Endothelial cell of hepatic sinusoid (primary cell): ENCODE measurements at regions not wholly inside any gene's neighbourhood (a gene's known extent, or its start where the extent isn't known, plus 50 kb on each side); places are given as distances from the start of the nearest gene placed in this dataset.
"Not testable (repeated sequence)": the region's sequence is repeated elsewhere in the genome, so short reads cannot be mapped to it uniquely, and the experiment has no call there.

Experiments
- in situ Hi-C: cut with HindIII; loops from 2 replicates; pipeline ENCODE4 v1.10.0; 2017; ENCODE audit warnings: low sequenced_read_pairs

DNA sequence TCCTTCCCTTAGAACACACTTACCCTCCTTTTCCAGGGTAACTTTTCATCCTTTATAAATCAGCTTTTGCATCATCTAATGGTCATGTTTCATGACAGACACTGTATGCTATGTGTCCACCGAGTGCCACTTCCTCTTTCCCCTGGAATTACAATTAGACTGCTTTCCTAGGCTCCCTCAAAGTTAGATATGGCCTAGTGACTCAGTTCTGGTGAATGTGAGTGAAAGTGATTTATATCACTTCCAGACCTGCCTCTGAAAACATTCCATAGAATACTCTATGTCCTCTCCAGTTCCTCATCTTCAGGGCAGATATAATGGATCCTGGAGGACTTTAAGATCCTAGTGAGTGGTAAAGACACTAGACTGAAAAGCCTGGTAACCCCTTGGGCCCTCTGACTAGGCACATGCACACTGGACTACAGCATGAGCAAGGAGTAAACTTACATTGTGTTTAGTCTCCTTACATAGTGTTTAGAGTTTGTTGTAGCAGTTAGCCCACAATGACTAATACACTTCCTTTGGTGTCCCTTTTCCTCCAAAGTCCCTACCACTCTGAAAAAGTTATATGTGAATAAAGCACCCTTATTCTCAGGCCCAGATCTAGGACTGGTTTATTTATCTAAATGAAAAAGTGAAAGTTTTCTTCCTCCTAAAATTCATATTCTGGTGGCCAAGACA is 59.3 kb downstream of the GPR88 start:
- in situ Hi-C loops: no loop called here

DNA sequence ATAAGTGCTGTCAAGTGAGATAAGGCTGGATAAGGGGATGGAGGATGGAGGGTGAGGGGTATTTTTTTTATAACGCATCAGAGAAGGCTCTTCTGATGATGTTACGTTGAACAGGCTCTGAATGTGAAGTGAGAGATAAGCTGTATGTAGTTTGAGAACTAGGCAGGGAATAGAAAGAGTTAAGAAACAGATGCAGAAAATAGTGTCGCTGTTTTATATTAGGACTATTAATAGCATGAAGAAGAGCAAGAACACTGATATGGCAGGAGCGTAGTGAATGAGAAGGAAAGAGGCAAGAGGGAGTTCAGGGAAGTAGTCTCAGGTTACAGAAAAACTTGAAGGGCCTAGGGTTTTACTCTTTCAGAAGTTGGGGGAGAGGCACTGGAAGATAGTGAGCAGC is 59.8 kb downstream of the GPR88 start:
- in situ Hi-C loops: no loop called here

DNA sequence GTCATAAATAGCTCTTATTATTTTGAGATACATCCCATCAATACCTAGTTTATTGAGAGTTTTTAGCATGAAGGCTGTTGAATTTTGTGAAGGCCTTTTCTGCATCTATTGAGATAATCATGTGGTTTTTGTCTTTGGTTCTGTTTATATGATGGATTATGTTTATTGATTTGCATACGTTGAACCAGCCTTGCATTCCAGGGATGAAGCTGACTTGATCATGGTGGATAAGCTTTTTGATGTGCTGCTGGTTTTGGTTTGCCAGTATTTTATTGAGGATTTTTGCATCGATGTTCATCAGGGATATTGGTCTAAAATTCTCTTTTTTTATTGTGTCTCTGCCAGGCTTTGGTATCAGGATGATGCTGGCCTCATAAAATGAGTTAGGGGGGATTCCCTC is 62.4 kb downstream of the GPR88 start:
- in situ Hi-C loops: not testable (repeated sequence)

DNA sequence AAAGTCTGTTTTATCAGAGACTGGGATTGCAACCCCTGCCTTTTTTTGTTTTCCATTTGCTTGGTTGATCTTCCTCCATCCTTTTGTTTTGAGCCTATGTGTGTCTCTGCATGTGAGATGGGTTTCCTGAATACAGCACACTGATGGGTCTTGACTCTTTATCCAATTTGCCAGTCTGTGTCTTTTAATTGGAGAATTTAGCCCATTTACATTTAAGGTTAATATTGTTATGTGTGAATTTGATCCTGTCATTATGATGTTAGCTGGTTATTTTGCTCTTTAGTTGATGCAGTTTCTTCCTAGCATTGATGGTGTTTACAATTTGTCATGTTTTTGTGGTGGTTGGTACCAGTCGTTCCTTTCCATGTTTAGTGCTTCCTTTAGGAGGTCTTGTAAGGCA is 64.1 kb downstream of the GPR88 start:
- in situ Hi-C loops: not testable (repeated sequence)

DNA sequence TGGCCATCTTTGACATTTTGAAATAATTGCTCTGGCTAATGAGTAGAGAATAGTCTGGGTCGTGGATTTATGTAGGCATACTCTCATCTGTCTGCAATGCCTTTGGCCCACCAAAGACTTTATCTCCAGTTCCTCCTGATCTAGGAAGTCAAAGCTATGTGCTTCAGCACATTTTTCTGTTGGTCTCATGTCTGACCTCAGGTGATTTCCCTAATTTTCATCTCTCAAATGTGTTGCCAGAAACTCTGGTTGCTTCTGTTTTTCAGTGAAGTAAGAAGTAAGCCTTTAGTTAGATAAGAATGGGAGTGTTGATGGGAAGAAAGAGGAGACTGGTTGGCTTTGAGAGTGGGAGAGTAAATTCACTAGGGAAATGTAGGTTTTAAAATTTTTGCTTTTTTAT is 66.4 kb downstream of the GPR88 start:
- in situ Hi-C loops: no loop called here

DNA sequence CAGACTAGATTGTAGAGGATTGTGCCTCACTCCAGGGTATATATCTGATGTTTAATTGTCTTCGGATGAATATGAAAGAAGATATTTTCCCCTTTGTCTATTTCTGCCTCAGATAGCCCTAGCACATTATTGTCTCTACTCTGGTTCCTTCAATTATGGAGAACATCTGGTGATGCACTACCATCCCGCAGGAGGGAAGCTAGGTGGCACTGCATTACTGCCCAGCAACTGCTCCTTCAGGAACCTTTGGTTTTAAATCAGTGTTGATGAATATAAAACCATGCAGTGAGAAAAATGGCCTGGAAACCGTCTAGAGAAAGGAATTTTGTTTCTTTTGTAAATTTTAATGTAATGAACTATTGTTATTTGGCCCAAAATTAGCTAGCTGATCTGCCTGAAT is 68.5 kb downstream of the GPR88 start:
- in situ Hi-C loops: no loop called here

DNA sequence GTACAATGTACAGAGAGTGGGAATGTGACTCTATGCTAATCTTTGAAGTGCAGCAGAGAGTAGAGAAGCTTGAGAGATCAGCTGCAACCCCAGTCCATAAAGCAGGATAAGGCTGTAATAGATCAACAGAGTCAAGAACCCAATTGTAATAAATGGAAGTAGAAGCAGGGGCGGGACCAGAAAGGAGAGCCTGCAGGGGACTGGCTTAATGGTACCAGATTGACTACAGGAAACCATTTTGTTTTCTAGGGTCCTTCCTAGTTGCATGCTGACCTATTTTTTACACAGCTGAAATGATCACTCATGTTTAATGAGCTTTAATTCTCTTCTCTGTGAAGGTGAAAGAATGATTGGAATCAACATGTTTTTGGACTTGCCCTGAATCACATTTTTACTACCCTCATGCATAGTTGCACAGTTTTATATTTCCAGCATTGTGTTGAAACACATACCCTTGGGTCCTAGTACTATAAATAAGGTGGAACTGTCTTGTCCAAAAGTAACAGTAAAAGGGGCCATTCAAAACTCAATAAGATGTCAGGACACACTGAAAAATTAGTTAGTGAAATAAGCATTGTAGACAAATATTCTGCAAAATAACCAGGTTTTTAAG is 69.8 kb downstream of the GPR88 start:
- in situ Hi-C loops: no loop called here

DNA sequence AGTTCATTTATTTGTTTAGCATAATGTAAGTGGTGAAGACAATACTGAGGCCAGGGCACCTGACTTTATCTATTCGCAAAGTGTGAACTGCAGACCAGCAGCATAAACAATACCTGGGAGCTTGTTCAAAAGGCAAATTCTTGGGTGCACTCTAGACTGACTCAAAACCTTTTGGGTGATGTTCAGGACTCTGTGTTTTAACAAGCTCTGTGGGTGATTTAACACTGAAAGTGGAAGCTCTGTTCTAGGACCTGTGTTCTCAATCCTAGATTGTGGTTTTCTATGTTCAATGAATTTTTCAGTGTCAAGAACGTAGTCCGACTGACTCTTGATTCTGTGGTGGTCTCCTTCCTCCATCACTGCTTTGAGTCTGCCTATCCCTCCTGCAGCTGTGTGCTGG is 71.9 kb downstream of the GPR88 start:
- in situ Hi-C loops: no loop called here

DNA sequence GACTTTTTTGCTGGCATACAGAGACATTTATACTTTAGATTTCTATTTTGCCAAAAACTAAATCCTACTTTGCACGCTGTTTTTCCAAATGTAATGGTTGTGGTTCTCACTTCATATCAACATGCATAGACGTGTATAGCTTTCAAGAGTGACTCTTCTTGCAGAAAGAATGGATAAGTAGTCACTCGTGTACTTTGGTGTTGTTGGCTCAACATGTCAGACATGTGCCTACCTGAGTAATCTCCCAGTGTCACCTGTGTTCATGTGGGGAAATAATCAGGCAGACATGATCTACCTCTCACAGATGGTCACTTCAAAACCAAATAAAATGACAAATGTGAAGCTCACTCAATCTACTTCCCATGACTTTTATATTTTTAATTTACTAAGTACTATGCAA is 73.1 kb downstream of the GPR88 start:
- in situ Hi-C loops: no loop called here

DNA sequence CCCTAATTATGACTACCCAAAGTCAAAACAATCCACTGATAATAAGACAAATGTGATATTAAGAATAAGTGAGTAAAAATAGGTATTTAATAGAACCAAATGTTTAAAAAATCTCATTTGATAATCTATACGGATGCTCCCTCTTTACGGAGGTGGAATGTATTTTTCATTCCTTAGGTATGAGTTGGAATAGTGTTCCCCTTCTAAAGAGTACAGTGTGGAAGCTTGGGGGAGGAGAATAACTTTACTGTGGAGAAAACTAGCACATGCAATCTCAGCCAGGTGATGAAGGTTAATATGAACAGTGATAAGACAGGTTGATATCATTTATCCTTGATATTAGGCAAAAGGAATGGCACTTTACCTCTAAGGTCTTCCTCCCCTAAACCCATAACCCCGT is 74.6 kb downstream of the GPR88 start:
- in situ Hi-C loops: no loop called here

DNA sequence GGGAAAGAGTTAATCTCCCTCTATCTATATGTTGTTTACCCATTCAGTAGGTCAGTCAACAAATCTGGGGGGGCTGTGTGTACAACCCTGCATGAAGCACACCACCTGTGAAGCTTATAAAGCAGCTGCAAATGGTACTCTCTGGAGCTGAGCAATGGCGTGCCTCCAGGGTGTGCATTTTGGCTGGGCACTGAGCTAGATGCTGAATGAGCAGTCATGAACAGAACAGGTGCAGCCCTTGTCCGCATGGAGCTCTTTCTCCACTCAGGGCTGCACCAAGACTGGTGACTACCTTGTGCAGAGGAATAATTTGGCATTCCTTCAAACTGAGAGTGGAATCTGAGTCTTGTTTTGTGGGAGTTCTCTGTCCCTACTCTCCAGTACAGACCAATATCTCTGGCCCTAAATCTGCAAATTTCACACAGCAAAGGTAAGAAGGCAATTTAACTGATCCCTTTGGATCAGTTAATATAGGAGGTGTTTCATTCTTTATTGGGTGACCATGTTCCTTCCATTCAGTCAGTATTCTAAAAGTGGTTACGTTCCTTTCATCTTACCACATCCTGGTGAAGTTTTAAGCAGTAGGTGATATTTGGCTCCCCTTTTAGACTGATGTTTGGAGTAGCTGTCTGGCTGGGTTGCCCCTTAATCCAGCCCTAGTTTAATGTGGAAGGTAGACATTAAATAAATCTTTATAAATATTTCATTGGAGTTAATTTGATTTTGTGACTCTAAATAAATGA is 76.0 kb downstream of the GPR88 start:
- in situ Hi-C loops: no loop called here

DNA sequence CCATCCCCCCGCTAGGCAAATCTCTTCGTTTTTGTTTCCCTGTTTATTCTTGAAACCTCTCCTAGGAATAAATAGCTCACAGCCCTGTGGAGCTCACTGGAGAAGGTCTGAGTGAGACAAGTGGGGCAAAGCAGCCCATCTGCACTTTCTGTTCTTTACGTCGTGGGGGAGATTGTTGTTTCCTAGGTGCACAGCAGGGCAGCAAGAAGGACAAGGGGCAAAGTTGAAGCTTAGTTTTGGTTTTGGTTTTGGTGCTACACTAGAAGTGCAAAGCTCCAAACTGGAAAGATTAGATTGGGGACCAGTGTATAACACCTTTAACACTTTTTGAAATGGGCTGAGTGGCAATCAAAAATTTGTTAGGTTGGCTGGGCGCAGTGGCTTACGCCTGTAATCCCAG is 76.6 kb downstream of the GPR88 start:
- in situ Hi-C loops: no loop called here

DNA sequence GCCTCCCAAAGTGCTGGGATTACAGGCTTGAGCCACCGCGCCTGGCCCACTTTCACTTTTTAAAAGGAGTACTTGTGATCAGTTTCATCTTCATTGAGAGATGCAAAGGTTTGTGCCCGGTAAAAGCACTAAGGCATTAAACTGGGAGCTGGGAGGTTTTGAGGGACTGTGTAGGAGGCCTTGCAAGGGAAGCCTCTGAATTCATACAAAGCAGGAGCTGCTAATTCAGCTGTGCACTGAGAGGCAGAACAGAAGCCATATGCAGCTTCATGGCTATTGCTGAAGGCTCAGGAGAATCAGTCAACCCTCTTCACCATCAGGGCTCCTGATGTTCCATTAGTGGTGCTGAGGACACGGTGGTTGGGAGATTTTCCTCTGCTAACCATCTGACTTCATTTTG is 77.7 kb downstream of the GPR88 start:
- in situ Hi-C loops: no loop called here

DNA sequence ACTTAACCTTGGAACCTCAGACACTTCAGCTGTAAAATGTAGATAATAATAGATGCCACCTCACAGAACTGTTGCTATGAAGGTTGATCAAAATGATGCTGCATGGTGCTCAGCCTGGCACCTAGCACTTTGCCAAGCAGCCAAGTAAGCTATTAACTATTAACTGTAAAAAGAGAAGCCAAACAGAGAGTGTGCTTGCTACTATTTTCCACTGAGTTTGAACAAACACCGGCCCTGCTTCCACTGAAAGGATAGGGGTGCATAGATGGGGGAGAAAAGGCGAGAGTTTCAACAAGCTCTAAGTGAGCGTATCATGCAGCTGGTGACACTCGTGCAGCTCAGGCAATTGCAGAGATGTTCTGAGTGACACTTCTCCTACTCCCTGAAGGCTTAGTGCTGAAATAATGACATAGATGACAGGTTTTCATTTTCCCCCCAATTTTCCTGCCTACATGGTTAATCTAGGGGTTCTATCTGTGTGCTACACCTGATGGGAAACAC is 78.2 kb downstream of the GPR88 start:
- in situ Hi-C loops: no loop called here

DNA sequence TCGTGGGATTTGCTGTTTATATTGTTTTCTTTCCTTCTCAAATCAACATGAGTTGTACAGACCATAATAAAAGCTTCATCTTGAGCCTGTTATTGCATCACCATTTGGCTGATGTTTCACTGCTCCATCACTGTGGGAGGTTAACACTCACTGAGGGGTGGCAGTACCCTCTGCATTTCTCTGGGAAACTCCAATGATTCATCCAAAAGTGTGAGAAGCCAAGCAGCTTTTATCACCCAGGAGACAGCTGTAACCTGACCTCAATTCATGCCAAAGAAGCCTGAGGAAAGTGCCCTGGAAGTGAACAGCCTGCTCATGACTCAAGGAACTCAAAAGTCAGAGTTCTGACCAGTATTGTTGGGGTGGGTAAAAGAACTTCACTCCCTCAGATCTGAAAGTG is 84.1 kb downstream of the GPR88 start:
- in situ Hi-C loops: loop anchor here (5.0 kb wide), 2 partner anchors 35 to 240 kb away; no protein-coding TSS in a partner anchor

DNA sequence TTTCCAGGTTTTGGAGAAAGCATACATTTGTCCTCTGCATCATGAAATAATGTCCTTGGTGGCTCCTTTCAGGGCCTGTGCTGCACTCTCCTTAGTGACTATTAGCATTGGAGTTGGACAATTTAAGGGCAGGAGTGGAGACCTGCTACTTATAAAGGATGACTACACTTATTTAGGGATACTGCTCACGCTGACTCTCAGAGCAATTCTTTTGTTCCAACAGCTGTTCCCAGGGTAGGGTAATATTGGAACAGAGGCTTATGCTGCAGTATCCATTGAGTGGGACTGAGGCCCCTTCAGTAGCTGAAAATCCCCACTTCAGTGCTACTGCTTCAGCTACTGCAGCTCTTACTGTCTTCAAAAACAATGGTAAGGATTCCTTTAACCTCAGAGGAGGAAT is 84.6 kb downstream of the GPR88 start:
- in situ Hi-C loops: loop anchor here (5.0 kb wide), 2 partner anchors 35 to 240 kb away; no protein-coding TSS in a partner anchor

DNA sequence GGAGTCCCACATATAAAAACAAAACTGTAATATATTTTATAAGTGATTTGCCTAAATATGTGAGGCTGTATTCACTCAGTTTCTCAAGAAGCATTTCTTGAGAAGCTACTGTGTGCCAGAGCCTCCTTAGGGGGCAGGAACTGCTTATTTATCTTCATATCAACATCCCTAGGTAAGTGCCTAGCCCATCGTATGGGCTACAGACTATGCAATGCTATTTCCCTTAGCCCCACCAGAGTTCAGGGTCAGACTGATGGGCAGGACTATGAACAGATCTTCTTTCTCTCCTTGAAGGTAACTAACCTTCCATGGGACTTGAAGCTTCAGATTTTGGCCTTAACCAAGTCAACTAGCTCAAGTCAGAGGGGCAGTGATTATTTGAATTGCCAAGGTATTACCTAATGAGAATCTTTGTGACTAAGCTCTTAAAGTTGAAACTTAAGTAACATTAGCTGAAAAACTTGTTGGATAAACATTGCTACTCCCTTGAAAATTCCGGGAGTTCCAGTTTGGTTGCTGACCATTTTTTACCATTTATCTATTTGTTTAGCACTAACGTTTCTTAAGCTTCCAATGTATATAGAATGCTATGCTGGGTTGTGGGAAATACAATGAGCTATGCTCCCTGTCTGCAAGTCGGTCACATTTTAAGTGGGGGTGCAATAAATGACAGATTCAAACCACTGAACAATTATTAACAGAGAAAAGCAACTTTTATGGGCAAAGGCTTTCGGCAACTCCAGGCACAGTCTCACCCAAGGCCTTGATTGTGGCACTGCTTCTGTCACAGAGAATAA is 85.2 kb downstream of the GPR88 start:
- in situ Hi-C loops: loop anchor here (5.0 kb wide), 2 partner anchors 34 to 239 kb away; no protein-coding TSS in a partner anchor

DNA sequence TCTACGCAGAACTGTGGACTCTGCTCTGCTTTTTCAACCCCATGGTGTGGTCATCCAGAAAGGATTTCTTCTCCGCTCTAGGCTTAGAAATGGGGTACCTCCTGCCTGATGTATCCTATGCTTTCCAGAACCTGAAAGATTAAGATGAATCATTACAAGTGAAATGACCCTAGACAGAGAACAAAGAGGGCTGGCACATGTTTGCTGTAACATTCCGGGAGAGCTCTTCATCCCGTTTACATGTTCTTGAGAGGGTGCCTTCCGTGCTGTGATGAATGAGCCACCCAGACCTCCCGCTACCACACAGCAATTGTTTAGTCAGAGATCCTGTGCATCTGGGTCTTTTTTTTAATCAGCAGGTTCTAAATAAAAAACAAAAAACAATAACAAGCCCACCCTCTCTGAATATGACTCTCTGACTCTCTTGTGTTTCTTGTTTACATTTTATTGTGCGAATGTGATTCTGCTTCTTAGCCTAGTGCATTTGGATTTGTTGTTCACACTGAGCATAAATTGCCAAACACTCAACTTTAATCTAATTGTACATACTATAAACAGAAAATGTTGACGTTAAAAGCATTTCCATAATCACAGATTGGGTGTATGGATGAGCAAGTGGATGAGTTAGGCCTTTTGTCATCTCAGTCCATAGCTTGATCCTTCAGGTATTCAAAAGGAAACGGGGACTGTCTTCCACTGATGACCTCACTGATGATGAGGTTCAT is 87.1 kb downstream of the GPR88 start:
- in situ Hi-C loops: loop anchor here (5.0 kb wide), 2 partner anchors 32 to 237 kb away; no protein-coding TSS in a partner anchor

DNA sequence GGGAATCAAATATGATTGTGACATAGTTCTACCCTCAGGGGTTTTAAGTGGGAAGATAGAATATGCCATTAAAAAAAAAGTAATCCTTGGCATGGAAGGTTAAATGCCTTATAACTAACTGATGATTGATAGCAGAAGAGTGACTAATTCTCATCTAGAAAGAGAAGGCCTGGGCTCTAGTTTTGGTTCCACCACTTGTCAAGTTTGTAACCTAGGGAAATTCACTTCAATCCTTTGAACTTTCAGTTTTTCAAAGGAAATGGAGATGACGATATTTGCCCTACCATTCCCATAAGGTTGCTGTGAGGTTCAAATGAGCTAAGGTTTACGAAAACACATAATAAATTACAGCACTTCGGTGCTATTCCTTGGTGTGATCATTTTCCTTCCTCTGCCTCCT is 88.5 kb downstream of the GPR88 start:
- in situ Hi-C loops: no loop called here

DNA sequence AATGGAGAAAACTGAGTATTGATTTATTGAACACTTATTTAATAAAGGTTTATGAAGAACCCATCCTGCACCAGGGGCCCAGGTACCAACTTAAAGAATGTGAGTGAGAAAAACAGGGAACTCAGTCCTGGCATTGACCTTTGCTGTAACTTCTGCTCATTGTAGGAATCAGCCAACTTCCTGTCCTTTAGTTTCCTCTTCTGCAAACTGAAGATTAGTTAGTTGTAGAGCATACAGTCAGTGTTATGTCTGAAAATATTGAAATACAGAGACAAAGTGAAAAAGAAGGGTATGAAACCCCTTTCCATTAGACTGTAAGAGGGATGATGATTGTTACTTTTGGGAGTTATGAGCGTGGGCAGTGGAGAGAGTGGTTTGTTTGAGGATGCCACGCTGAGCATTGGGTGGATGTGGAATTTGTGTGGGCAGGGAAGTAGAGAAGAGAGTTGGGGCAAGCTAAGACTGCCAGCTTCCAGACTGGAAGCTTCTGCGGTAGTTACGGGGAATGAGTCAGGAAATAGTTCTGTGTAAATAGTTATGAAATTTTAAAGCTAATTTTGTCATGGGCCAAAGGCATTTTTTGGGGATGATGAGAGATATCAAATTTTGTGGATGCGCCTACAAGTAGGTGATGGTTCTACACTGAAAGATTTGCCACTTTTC is 89.2 kb downstream of the GPR88 start:
- in situ Hi-C loops: no loop called here
